ENCODE measurements at regions not wholly inside any gene's neighbourhood (a gene's known extent, or its start where the extent isn't known, plus 50 kb on each side); places are given as distances from the start of the nearest gene placed in this dataset.

DNA sequence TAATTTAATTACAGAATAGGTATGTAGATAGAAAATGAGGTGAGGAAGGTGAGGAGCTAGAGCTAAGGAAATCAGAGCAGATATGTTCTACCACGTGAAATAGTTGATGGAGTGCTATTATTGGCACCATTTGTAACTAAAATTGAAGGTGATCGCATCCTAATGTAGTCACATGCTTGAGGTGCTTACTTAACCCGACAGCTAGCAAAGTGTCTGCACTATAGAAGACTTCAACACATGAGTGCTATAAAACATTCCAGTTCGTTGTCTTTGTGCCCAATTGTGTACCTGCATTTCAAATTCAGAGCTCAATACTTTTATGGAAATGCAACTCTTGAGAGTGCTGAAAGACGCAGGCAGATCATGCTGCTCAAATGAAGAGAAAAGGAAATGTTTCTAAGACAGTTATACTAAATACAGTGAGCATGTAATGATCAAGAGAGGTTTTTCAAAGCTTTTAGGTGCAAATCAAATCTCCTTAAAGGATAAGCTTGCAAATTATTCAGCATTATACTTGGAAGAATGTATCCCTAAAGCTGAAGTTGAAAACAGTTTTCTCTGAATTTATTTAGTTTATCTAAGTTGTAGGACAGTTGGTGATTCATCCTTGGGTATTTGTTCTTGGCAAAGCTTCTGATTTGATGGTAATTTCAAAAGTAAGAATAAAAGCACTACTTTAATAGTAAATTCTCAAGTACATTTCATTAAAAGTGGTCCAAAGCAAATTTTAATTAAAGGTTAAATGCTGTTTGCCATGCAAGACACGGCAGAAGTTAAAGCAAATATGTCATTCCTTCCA, 223.9 kb upstream of the EPHA5 start:
- TF ChIP-seq ZNF70 (CRISPR knock-in tag; IDR thresholded peaks at IDR 0.05) (no peak), ZNF565 (CRISPR knock-in tag; conservative IDR thresholded peaks at IDR 0.05; ENCODE audit: low read depth) (no peak), PPARA (CRISPR knock-in tag; IDR thresholded peaks at IDR 0.05; ENCODE audit: borderline replicate concordance) (no peak), BACH2 (CRISPR knock-in tag; IDR thresholded peaks at IDR 0.05; ENCODE audit: borderline replicate concordance) (no peak), ARNTL (CRISPR knock-in tag; IDR thresholded peaks at IDR 0.05; ENCODE audit: borderline replicate concordance, low read depth) (no peak), OSR1 (CRISPR knock-in tag; IDR thresholded peaks at IDR 0.05) (no peak), SNAI2 (CRISPR knock-in tag; IDR thresholded peaks at IDR 0.05) (no peak)
- TF ChIP-seq, protein P1, sequence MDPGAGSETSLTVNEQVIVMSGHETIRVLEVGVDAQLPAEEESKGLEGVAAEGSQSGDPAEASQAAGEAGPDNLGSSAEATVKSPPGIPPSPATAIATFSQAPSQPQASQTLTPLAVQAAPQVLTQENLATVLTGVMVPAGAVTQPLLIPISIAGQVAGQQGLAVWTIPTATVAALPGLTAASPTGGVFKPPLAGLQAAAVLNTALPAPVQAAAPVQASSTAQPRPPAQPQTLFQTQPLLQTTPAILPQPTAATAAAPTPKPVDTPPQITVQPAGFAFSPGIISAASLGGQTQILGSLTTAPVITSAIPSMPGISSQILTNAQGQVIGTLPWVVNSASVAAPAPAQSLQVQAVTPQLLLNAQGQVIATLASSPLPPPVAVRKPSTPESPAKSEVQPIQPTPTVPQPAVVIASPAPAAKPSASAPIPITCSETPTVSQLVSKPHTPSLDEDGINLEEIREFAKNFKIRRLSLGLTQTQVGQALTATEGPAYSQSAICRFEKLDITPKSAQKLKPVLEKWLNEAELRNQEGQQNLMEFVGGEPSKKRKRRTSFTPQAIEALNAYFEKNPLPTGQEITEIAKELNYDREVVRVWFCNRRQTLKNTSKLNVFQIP (CRISPR knock-in tag; IDR thresholded peaks at IDR 0.05; ENCODE audit: borderline replicate concordance, low read depth) = no peak
- TF ChIP-seq, protein P2, sequence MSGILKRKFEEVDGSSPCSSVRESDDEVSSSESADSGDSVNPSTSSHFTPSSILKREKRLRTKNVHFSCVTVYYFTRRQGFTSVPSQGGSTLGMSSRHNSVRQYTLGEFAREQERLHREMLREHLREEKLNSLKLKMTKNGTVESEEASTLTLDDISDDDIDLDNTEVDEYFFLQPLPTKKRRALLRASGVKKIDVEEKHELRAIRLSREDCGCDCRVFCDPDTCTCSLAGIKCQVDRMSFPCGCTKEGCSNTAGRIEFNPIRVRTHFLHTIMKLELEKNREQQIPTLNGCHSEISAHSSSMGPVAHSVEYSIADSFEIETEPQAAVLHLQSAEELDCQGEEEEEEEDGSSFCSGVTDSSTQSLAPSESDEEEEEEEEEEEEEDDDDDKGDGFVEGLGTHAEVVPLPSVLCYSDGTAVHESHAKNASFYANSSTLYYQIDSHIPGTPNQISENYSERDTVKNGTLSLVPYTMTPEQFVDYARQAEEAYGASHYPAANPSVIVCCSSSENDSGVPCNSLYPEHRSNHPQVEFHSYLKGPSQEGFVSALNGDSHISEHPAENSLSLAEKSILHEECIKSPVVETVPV (CRISPR knock-in tag; IDR thresholded peaks at IDR 0.05) = no peak
- TF ChIP-seq, protein P3, sequence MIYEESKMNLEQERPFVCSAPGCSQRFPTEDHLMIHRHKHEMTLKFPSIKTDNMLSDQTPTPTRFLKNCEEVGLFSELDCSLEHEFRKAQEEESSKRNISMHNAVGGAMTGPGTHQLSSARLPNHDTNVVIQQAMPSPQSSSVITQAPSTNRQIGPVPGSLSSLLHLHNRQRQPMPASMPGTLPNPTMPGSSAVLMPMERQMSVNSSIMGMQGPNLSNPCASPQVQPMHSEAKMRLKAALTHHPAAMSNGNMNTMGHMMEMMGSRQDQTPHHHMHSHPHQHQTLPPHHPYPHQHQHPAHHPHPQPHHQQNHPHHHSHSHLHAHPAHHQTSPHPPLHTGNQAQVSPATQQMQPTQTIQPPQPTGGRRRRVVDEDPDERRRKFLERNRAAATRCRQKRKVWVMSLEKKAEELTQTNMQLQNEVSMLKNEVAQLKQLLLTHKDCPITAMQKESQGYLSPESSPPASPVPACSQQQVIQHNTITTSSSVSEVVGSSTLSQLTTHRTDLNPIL (CRISPR knock-in tag; IDR thresholded peaks at IDR 0.05; ENCODE audit: low read depth) = no peak
- no peak for ATAC-seq

DNA sequence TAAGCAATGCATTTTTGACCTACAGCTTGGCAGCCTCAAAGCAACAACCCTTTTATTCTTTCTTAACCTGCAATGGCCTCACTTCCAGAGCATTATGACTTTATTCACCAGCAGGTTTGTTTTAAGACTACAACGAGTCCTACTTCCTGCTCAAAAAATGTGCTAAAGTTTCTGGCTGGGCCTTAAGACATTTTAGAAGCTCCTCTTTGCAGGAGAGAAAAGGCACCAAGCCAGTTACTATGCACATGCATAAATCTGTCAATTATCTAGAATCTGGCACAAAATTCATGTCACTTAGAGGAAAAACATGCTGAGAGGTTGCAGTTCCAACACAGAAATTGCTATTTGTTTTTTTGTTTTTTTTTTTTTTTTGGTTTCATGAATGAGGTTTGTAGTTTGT, 223.0 kb upstream of the EPHA5 start:
- TF ChIP-seq CSDC2 (CRISPR knock-in tag; IDR thresholded peaks at IDR 0.05) = no peak

DNA sequence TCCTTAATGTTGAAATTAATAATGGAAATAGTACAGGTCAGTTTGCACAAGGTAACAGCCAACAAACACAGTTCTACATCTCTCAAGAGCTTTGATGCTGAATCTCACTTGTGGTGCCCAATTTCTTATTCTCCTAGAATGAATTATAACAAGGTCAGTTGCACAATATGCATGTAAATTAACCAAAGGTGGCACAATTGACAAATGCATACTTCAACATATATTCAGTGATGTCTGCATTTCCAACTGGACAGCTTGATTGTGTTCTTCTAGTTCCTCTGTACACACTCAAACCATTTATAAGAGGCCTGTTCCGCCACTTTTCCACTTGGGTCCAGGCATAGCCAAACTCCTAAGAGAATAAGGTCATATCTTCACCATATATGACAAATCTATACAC, 210.3 kb upstream of the EPHA5 start:
- ATAC-seq = no peak
- TF ChIP-seq, protein P1 (CRISPR knock-in tag; IDR thresholded peaks at IDR 0.05; ENCODE audit: borderline replicate concordance, low read depth) = no peak
- TF ChIP-seq OSR1 (CRISPR knock-in tag; IDR thresholded peaks at IDR 0.05) = no peak
- TF ChIP-seq, protein P4, sequence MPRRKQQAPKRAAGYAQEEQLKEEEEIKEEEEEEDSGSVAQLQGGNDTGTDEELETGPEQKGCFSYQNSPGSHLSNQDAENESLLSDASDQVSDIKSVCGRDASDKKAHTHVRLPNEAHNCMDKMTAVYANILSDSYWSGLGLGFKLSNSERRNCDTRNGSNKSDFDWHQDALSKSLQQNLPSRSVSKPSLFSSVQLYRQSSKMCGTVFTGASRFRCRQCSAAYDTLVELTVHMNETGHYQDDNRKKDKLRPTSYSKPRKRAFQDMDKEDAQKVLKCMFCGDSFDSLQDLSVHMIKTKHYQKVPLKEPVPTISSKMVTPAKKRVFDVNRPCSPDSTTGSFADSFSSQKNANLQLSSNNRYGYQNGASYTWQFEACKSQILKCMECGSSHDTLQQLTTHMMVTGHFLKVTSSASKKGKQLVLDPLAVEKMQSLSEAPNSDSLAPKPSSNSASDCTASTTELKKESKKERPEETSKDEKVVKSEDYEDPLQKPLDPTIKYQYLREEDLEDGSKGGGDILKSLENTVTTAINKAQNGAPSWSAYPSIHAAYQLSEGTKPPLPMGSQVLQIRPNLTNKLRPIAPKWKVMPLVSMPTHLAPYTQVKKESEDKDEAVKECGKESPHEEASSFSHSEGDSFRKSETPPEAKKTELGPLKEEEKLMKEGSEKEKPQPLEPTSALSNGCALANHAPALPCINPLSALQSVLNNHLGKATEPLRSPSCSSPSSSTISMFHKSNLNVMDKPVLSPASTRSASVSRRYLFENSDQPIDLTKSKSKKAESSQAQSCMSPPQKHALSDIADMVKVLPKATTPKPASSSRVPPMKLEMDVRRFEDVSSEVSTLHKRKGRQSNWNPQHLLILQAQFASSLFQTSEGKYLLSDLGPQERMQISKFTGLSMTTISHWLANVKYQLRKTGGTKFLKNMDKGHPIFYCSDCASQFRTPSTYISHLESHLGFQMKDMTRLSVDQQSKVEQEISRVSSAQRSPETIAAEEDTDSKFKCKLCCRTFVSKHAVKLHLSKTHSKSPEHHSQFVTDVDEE (CRISPR knock-in tag; IDR thresholded peaks at IDR 0.05) = no peak
- no peak for TF ChIP-seq ZFP30 (CRISPR knock-in tag; IDR thresholded peaks at IDR 0.05)
- no peak for TF ChIP-seq ZFP3 (CRISPR knock-in tag; IDR thresholded peaks at IDR 0.05)
- no peak for TF ChIP-seq ARNTL (CRISPR knock-in tag; IDR thresholded peaks at IDR 0.05; ENCODE audit: borderline replicate concordance, low read depth)
- TF ChIP-seq, protein P3 (CRISPR knock-in tag; IDR thresholded peaks at IDR 0.05; ENCODE audit: low read depth) = no peak
- no peak for TF ChIP-seq ZC3H10 (CRISPR knock-in tag; IDR thresholded peaks at IDR 0.05)
- TF ChIP-seq GLIS3 (CRISPR knock-in tag; IDR thresholded peaks at IDR 0.05) = no peak
- TF ChIP-seq SNAI2 (CRISPR knock-in tag; IDR thresholded peaks at IDR 0.05) = no peak
- no peak for TF ChIP-seq ZNF565 (CRISPR knock-in tag; conservative IDR thresholded peaks at IDR 0.05; ENCODE audit: low read depth)
- TF ChIP-seq BACH2 (CRISPR knock-in tag; IDR thresholded peaks at IDR 0.05; ENCODE audit: borderline replicate concordance) = no peak
- TF ChIP-seq, protein P5, sequence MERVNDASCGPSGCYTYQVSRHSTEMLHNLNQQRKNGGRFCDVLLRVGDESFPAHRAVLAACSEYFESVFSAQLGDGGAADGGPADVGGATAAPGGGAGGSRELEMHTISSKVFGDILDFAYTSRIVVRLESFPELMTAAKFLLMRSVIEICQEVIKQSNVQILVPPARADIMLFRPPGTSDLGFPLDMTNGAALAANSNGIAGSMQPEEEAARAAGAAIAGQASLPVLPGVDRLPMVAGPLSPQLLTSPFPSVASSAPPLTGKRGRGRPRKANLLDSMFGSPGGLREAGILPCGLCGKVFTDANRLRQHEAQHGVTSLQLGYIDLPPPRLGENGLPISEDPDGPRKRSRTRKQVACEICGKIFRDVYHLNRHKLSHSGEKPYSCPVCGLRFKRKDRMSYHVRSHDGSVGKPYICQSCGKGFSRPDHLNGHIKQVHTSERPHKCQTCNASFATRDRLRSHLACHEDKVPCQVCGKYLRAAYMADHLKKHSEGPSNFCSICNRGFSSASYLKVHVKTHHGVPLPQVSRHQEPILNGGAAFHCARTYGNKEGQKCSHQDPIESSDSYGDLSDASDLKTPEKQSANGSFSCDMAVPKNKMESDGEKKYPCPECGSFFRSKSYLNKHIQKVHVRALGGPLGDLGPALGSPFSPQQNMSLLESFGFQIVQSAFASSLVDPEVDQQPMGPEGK (CRISPR knock-in tag; IDR thresholded peaks at IDR 0.05; ENCODE audit: borderline replicate concordance) = no peak
- TF ChIP-seq, protein P2 (CRISPR knock-in tag; IDR thresholded peaks at IDR 0.05) = no peak
- TF ChIP-seq ZNF70 (CRISPR knock-in tag; IDR thresholded peaks at IDR 0.05) = no peak

More for the DNA sequence above, 223.0 kb upstream of the EPHA5 start:
- no peak for ATAC-seq
